ENCODE measurements at regions not wholly inside any gene's neighbourhood (a gene's known extent, or its start where the extent isn't known, plus 50 kb on each side); places are given as distances from the start of the nearest gene placed in this dataset.

GRCh38 chr5:88483964-88484672 lies 215.5 kb upstream of the TMEM161B start:
- TF ChIP-seq CTCF (IDR thresholded peaks at IDR 0.05) (no peak), POLR2A (IDR thresholded peaks at IDR 0.05) (no peak)
